BJ (cell line): ENCODE measurements at regions not wholly inside any gene's neighbourhood (a gene's known extent, or its start where the extent isn't known, plus 50 kb on each side); places are given as distances from the start of the nearest gene placed in this dataset.

ENCODE experiments used
- CTCF ChIA-PET: fragments of 350-600 bp; formaldehyde crosslinking; extraction: SDS; loops from one replicate; lab custom pipeline; 2021; ENCODE audit warnings: antibody characterized with exemption, inconsistent platforms; lab: Yijun Ruan, JAX
- POLR2A ChIA-PET: fragments of 300-600 bp; sonication (Branson Sonifier 250); formaldehyde crosslinking; extraction: SDS; loops from one replicate; lab custom pipeline; 2021; ENCODE audit warnings: antibody characterized with exemption; lab: Charles Lee
- DNase-seq: peaks from one replicate; pipeline ENCODE4 v3.0.0-alpha.2; 2011; ENCODE audit warnings: low read depth
- H3K27me3 ChIP-seq: 2 replicates; pipeline ENCODE4 v1.6.0; 2011; ENCODE audit warnings: low read length; ENCODE audit not compliant: control insufficient read depth, insufficient read depth
- H3K36me3 ChIP-seq: 2 replicates; pipeline ENCODE4 v1.5.1; 2011; ENCODE audit warnings: low read length; ENCODE audit not compliant: control insufficient read depth, insufficient read depth
- H3K4me3 ChIP-seq: 2 replicates; pipeline ENCODE4 v1.5.1; 2011; ENCODE audit warnings: low read depth, mild to moderate bottlenecking, control low read depth, low read length
- TF ChIP-seq, protein P1 (sequence below): IDR thresholded peaks from 2 replicates; pipeline ENCODE4 v1.5.1; 2011; ENCODE audit warnings: low read depth, mild to moderate bottlenecking, control low read depth, inconsistent platforms, low read length, moderate library complexity; ENCODE audit not compliant: insufficient read depth

DNA sequence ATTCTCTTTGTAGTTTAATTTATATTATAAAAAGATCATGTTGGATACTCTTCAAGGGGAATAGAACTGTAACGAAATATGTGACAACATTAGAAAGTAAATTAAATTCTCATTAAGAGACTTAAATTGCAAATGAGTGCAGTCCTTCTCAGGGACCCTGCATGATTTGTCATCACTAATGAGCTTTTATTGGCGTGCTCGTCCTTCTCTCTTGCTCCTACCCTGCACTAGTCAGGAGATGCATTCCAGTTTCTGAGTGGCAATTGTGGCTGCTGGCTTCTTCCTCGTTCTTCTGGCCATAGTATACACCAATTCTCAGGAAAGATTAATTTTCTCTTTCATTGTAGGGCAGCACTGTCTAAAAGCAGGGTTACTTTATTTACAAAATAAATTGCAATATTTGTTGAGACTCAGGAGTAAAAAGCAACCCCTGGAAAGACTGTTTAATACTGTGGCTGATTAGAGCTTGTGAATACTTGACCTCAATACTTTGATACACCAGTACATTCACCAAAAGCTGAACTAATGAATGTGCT, 376.3 kb upstream of the CHD1 start:
- Histone ChIP-seq H3K27me3 (no peaks in the 10 kb centered on the region), H3K4me3 (no peak overlapping the region), H3K36me3 (no peaks in the 10 kb centered on the region)
- CTCF ChIA-PET: no interaction called here
- POLR2A ChIA-PET: no interaction called here
- no peak for DNase-seq
- TF ChIP-seq, protein P1, sequence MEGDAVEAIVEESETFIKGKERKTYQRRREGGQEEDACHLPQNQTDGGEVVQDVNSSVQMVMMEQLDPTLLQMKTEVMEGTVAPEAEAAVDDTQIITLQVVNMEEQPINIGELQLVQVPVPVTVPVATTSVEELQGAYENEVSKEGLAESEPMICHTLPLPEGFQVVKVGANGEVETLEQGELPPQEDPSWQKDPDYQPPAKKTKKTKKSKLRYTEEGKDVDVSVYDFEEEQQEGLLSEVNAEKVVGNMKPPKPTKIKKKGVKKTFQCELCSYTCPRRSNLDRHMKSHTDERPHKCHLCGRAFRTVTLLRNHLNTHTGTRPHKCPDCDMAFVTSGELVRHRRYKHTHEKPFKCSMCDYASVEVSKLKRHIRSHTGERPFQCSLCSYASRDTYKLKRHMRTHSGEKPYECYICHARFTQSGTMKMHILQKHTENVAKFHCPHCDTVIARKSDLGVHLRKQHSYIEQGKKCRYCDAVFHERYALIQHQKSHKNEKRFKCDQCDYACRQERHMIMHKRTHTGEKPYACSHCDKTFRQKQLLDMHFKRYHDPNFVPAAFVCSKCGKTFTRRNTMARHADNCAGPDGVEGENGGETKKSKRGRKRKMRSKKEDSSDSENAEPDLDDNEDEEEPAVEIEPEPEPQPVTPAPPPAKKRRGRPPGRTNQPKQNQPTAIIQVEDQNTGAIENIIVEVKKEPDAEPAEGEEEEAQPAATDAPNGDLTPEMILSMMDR: no peak

DNA sequence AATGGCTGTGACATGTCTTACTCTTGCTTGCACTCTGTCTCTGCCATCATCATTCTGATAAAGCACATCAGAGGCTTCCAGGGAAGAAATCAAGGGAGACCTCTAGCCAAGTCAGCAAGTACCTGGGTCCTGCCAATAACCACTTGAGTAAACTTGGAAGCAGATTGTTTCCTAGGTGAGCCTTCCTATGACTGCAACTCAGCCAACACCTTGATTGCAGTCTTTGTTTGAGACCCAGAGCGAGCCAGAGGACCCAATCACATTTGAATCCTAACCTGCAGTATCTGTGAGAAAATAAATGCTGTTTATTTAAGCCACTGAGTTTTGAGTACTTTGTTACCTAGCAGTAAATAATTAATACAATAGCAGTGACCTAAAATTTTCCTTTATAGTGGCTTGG, 356.8 kb upstream of the CHD1 start:
- Histone ChIP-seq H3K27me3 (no peaks in the 10 kb centered on the region), H3K36me3 (no peaks in the 10 kb centered on the region), H3K4me3 (no peak overlapping the region)
- ChIA-PET CTCF (no interaction called here), POLR2A (no interaction called here)
- DNase-seq: no peak
- TF ChIP-seq, protein P1: no peak

DNA sequence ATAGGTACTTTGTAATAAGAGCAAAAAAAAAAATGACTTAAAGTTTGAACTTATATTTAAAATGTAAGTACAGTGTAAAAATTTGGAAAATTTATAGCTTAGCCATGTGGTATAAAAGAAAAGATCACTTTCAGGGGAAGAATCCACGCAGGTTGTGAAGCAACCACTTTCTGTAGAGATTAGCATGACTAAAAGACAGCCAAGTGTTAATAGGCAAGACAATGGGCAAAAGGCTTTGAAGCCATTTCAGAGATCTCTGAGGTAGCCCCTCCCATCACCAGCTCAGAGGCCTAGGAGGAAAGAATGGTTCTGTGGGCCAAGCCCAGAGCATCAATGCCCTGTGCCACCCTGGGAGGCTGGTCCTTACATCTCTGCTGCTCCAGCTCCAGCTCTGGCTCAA, 346.3 kb upstream of the CHD1 start:
- no peak for DNase-seq
- TF ChIP-seq, protein P1: no peak
- H3K4me3 ChIP-seq: no peak overlapping the region
- H3K27me3 ChIP-seq: no peaks in the 10 kb centered on the region
- H3K36me3 ChIP-seq: no peaks in the 10 kb centered on the region
- ChIA-PET CTCF (interaction anchor here (0.6 to 1.4 kb wide), 2 partner anchors 9 to 907 kb away, joined by 3 read pairs; no protein-coding TSS in a partner anchor), POLR2A (no interaction called here)

GRCh38 chr5:99272576-99272975, 343.8 kb upstream of the CHD1 start:
- ChIA-PET POLR2A (no interaction called here), CTCF (no interaction called here)
- Histone ChIP-seq H3K27me3 (no peaks in the 10 kb centered on the region), H3K36me3 (no peaks in the 10 kb centered on the region), H3K4me3 (no peak overlapping the region)
- DNase-seq: no peak
- TF ChIP-seq, protein P1: no peak

GRCh38 chr5:99258819-99259218, 330.0 kb upstream of the CHD1 start:
- no peaks in the 10 kb centered on the region for H3K36me3 ChIP-seq
- no peak for DNase-seq
- H3K4me3 ChIP-seq: no peak overlapping the region
- no peaks in the 10 kb centered on the region for H3K27me3 ChIP-seq
- ChIA-PET POLR2A (no interaction called here), CTCF (interaction anchor here (0.7 kb wide), 1 partner anchor 437 kb away, joined by 3 read pairs; no protein-coding TSS in a partner anchor)
- TF ChIP-seq, protein P1: no peak
